ENCODE measurements at regions not wholly inside any gene's neighbourhood (a gene's known extent, or its start where the extent isn't known, plus 50 kb on each side); places are given as distances from the start of the nearest gene placed in this dataset.
"Not testable (repeated sequence)": the region's sequence is repeated elsewhere in the genome, so short reads cannot be mapped to it uniquely, and the experiment has no call there.

GRCh38 chr6:22367346-22367745, 70.5 kb upstream of the PRL start:
- Histone ChIP-seq H3K4me2 (ENCODE audit: extremely low read depth, insufficient read depth, low read length) (no peak overlapping the region), H3K9ac (ENCODE audit: insufficient read depth, low read length) (no peak overlapping the region), H2AFZ (ENCODE audit: low read length) (no peak overlapping the region), H3K27ac (ENCODE audit: insufficient read depth, low read length) (no peak overlapping the region), H3K79me2 (ENCODE audit: control insufficient read depth, insufficient read depth, low read length) (no peaks in the 10 kb centered on the region), H4K20me1 (ENCODE audit: control insufficient read depth, extremely low read depth, insufficient read depth, low read length) (no peaks in the 10 kb centered on the region), H3K4me1 (ENCODE audit: control insufficient read depth, extremely low read depth, insufficient read depth, low read length) (no peaks in the 10 kb centered on the region), H3K36me3 (ENCODE audit: control insufficient read depth, insufficient read depth, low read length) (no peaks in the 10 kb centered on the region), H3K9me3 (ENCODE audit: control insufficient read depth, insufficient read depth, low read depth, low read length) (no peaks in the 10 kb centered on the region), H3K27me3 (ENCODE audit: control insufficient read depth, insufficient read depth, low read length) (no peaks in the 10 kb centered on the region), H3K4me3 (replicated peaks in 1 of 4; ENCODE audit: control extremely low read depth in 1 of 4, insufficient read depth in 1 of 4, low read depth in 3 of 4, low read length in 4 of 4) (no peak overlapping the region)
- TF ChIP-seq EZH2 (IDR thresholded peaks at IDR 0.05; ENCODE audit: low read length, missing control alignments), result no peak
- TF ChIP-seq CTCF (conservative IDR thresholded peaks at IDR 0.05 in 1 of 2, IDR thresholded peaks at IDR 0.05 in 1 of 2; ENCODE audit: low read depth in 1 of 2, low read length in 2 of 2), result no peak
- peak in 1 of 2 donors; percentile 65 for DNase-seq (ENCODE audit: low read depth in 2 of 2)

GRCh38 chr6:22368794-22369193, 72.0 kb upstream of the PRL start:
- Histone ChIP-seq H3K4me1 (ENCODE audit: control insufficient read depth, extremely low read depth, insufficient read depth, low read length) (no peaks in the 10 kb centered on the region), H4K20me1 (ENCODE audit: control insufficient read depth, extremely low read depth, insufficient read depth, low read length) (no peaks in the 10 kb centered on the region), H3K27me3 (ENCODE audit: control insufficient read depth, insufficient read depth, low read length) (no peaks in the 10 kb centered on the region), H3K4me3 (replicated peaks in 1 of 4; ENCODE audit: control extremely low read depth in 1 of 4, insufficient read depth in 1 of 4, low read depth in 3 of 4, low read length in 4 of 4) (no peak overlapping the region), H3K27ac (ENCODE audit: insufficient read depth, low read length) (no peak overlapping the region), H3K79me2 (ENCODE audit: control insufficient read depth, insufficient read depth, low read length) (no peaks in the 10 kb centered on the region), H3K36me3 (ENCODE audit: control insufficient read depth, insufficient read depth, low read length) (no peaks in the 10 kb centered on the region), H3K9me3 (ENCODE audit: control insufficient read depth, insufficient read depth, low read depth, low read length) (no peaks in the 10 kb centered on the region), H3K9ac (ENCODE audit: insufficient read depth, low read length) (no peak overlapping the region), H3K4me2 (ENCODE audit: extremely low read depth, insufficient read depth, low read length) (no peak overlapping the region), H2AFZ (ENCODE audit: low read length) (no peak overlapping the region)
- TF ChIP-seq EZH2 (IDR thresholded peaks at IDR 0.05; ENCODE audit: low read length, missing control alignments) (no peak), CTCF (conservative IDR thresholded peaks at IDR 0.05 in 1 of 2, IDR thresholded peaks at IDR 0.05 in 1 of 2; ENCODE audit: low read depth in 1 of 2, low read length in 2 of 2) (no peak)
- DNase-seq (ENCODE audit: low read depth in 2 of 2), result peak in 1 of 2 donors; percentile 45

GRCh38 chr6:22372922-22373321, 76.1 kb upstream of the PRL start:
- no peaks in the 10 kb centered on the region for H3K9me3 ChIP-seq (ENCODE audit: control insufficient read depth, insufficient read depth, low read depth, low read length)
- H3K4me1 ChIP-seq (ENCODE audit: control insufficient read depth, extremely low read depth, insufficient read depth, low read length), result no peaks in the 10 kb centered on the region
- H3K27ac ChIP-seq (ENCODE audit: insufficient read depth, low read length), result no peak overlapping the region
- no peaks in the 10 kb centered on the region for H4K20me1 ChIP-seq (ENCODE audit: control insufficient read depth, extremely low read depth, insufficient read depth, low read length)
- no peaks in the 10 kb centered on the region for H3K27me3 ChIP-seq (ENCODE audit: control insufficient read depth, insufficient read depth, low read length)
- no peaks in the 10 kb centered on the region for H3K36me3 ChIP-seq (ENCODE audit: control insufficient read depth, insufficient read depth, low read length)
- H2AFZ ChIP-seq (ENCODE audit: low read length), result no peak overlapping the region
- DNase-seq (ENCODE audit: low read depth in 2 of 2), result no peak
- no peak overlapping the region for H3K4me3 ChIP-seq (replicated peaks in 1 of 4; ENCODE audit: control extremely low read depth in 1 of 4, insufficient read depth in 1 of 4, low read depth in 3 of 4, low read length in 4 of 4)
- H3K4me2 ChIP-seq (ENCODE audit: extremely low read depth, insufficient read depth, low read length), result no peak overlapping the region
- no peak overlapping the region for H3K9ac ChIP-seq (ENCODE audit: insufficient read depth, low read length)
- no peaks in the 10 kb centered on the region for H3K79me2 ChIP-seq (ENCODE audit: control insufficient read depth, insufficient read depth, low read length)
- TF ChIP-seq CTCF (conservative IDR thresholded peaks at IDR 0.05 in 1 of 2, IDR thresholded peaks at IDR 0.05 in 1 of 2; ENCODE audit: low read depth in 1 of 2, low read length in 2 of 2) (no peak), EZH2 (IDR thresholded peaks at IDR 0.05; ENCODE audit: low read length, missing control alignments) (no peak)

- not testable (repeated sequence) for H3K27ac ChIP-seq (ENCODE audit: insufficient read depth, low read length); H3K27me3 ChIP-seq (ENCODE audit: control insufficient read depth, insufficient read depth, low read length); H3K79me2 ChIP-seq (ENCODE audit: control insufficient read depth, insufficient read depth, low read length); H3K4me3 ChIP-seq (replicated peaks in 1 of 4; ENCODE audit: control extremely low read depth in 1 of 4, insufficient read depth in 1 of 4, low read depth in 3 of 4, low read length in 4 of 4); H3K9ac ChIP-seq (ENCODE audit: insufficient read depth, low read length); DNase-seq (ENCODE audit: low read depth in 2 of 2); H3K4me2 ChIP-seq (ENCODE audit: extremely low read depth, insufficient read depth, low read length); H3K9me3 ChIP-seq (ENCODE audit: control insufficient read depth, insufficient read depth, low read depth, low read length); H3K36me3 ChIP-seq (ENCODE audit: control insufficient read depth, insufficient read depth, low read length); H4K20me1 ChIP-seq (ENCODE audit: control insufficient read depth, extremely low read depth, insufficient read depth, low read length); H2AFZ ChIP-seq (ENCODE audit: low read length); H3K4me1 ChIP-seq (ENCODE audit: control insufficient read depth, extremely low read depth, insufficient read depth, low read length)
Observed at GRCh38 chr6:22374950-22375349, 78.1 kb upstream of the PRL start.

GRCh38 chr6:22376293-22376692, 79.5 kb upstream of the PRL start:
- H3K4me1 ChIP-seq (ENCODE audit: control insufficient read depth, extremely low read depth, insufficient read depth, low read length); DNase-seq (ENCODE audit: low read depth in 2 of 2); H3K4me3 ChIP-seq (replicated peaks in 1 of 4; ENCODE audit: control extremely low read depth in 1 of 4, insufficient read depth in 1 of 4, low read depth in 3 of 4, low read length in 4 of 4): not testable (repeated sequence)

More at GRCh38 chr6:22376293-22376692, 79.5 kb upstream of the PRL start:
- H3K79me2 ChIP-seq (ENCODE audit: control insufficient read depth, insufficient read depth, low read length); H3K4me2 ChIP-seq (ENCODE audit: extremely low read depth, insufficient read depth, low read length); H3K9ac ChIP-seq (ENCODE audit: insufficient read depth, low read length); H3K27me3 ChIP-seq (ENCODE audit: control insufficient read depth, insufficient read depth, low read length); H2AFZ ChIP-seq (ENCODE audit: low read length); H3K36me3 ChIP-seq (ENCODE audit: control insufficient read depth, insufficient read depth, low read length); H3K27ac ChIP-seq (ENCODE audit: insufficient read depth, low read length); H4K20me1 ChIP-seq (ENCODE audit: control insufficient read depth, extremely low read depth, insufficient read depth, low read length); H3K9me3 ChIP-seq (ENCODE audit: control insufficient read depth, insufficient read depth, low read depth, low read length): not testable (repeated sequence)
